ENCODE measurements at regions not wholly inside any gene's neighbourhood (a gene's known extent, or its start where the extent isn't known, plus 50 kb on each side); places are given as distances from the start of the nearest gene placed in this dataset.

DNA sequence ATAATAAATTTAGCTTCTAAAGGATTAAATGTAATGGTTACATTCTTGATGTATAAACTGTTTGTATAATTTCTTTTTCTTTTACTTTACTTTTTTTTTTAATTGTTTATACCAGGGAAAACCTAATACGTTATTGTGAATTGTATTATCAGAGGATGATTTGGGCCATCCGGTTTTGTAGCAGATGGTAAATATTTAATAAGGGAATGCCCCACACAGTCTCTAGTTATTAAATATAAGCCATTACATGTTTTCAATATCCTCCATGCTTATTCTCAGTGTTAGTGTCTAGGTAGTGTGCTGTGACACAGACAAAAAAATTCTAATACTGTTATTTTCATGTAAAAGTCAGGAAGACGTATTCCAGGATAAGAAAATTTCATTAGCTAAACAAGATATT lies 553.9 kb downstream of the ZNF804A start:
- Histone ChIP-seq H3K27me3 (ENCODE audit: insufficient read depth, low read length) (no peaks in the 10 kb centered on the region), H3K4me1 (ENCODE audit: insufficient read depth, low read length) (no peaks in the 10 kb centered on the region), H3K27ac (ENCODE audit: low read length) (no peak overlapping the region), H3K9ac (ENCODE audit: low read depth, low read length) (no peak overlapping the region), H3K36me3 (ENCODE audit: insufficient read depth, low read depth, low read length) (no peaks in the 10 kb centered on the region), H3K9me3 (ENCODE audit: insufficient read depth, low read depth, low read length) (no peaks in the 10 kb centered on the region; the same call in 1 of the 2 replicates), H3K4me3 (ENCODE audit: low read length) (no peak overlapping the region)

- H3K27me3 ChIP-seq (ENCODE audit: insufficient read depth, low read length) = no peaks in the 10 kb centered on the region
- H3K9ac ChIP-seq (ENCODE audit: low read depth, low read length) = no peak overlapping the region
- no peak overlapping the region for H3K27ac ChIP-seq (ENCODE audit: low read length)
- no peak overlapping the region for H3K4me3 ChIP-seq (ENCODE audit: low read length)
- no peaks in the 10 kb centered on the region for H3K4me1 ChIP-seq (ENCODE audit: insufficient read depth, low read length)
- H3K36me3 ChIP-seq (ENCODE audit: insufficient read depth, low read depth, low read length) = no peaks in the 10 kb centered on the region
- no peaks in the 10 kb centered on the region for H3K9me3 ChIP-seq (ENCODE audit: insufficient read depth, low read depth, low read length)
Measured at GRCh38 chr2:185161701-185162100, 563.4 kb downstream of the ZNF804A start.

GRCh38 chr2:185174353-185174752 lies 564.3 kb upstream of the FSIP2 start:
- H3K27me3 ChIP-seq (ENCODE audit: insufficient read depth, low read length) = no peaks in the 10 kb centered on the region
- no peak overlapping the region for H3K27ac ChIP-seq (ENCODE audit: low read length)
- H3K9ac ChIP-seq (ENCODE audit: low read depth, low read length) = no peak overlapping the region
- no peak overlapping the region for H3K4me3 ChIP-seq (ENCODE audit: low read length)
- H3K4me1 ChIP-seq (ENCODE audit: insufficient read depth, low read length) = no peaks in the 10 kb centered on the region
- no peaks in the 10 kb centered on the region for H3K9me3 ChIP-seq (ENCODE audit: insufficient read depth, low read depth, low read length)
- H3K36me3 ChIP-seq (ENCODE audit: insufficient read depth, low read depth, low read length) = no peaks in the 10 kb centered on the region

DNA sequence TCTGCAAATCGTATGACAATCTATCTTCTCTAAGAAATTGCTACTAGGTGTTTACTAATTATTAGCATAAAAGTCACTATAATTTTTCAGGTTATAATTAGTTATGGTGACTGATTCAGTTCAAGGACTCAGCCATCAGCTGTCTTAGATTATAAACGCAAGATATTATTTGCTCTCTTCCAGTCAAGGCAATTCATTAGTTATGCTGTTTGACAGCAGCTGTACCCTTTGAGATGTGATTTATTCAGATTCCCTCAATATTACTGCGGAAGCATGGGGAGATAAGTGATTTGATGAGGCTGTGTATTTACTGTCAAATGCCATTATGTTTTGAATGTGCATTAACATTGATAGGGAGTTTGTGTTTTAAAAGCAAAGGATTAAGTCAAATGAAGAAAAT lies 558.9 kb upstream of the FSIP2 start:
- Histone ChIP-seq H3K36me3 (ENCODE audit: insufficient read depth, low read depth, low read length) (no peaks in the 10 kb centered on the region), H3K27me3 (ENCODE audit: insufficient read depth, low read length) (no peaks in the 10 kb centered on the region), H3K4me1 (ENCODE audit: insufficient read depth, low read length) (no peaks in the 10 kb centered on the region), H3K9me3 (ENCODE audit: insufficient read depth, low read depth, low read length) (no peaks in the 10 kb centered on the region), H3K27ac (ENCODE audit: low read length) (no peak overlapping the region), H3K4me3 (ENCODE audit: low read length) (no peak overlapping the region), H3K9ac (ENCODE audit: low read depth, low read length) (no peak overlapping the region)

DNA sequence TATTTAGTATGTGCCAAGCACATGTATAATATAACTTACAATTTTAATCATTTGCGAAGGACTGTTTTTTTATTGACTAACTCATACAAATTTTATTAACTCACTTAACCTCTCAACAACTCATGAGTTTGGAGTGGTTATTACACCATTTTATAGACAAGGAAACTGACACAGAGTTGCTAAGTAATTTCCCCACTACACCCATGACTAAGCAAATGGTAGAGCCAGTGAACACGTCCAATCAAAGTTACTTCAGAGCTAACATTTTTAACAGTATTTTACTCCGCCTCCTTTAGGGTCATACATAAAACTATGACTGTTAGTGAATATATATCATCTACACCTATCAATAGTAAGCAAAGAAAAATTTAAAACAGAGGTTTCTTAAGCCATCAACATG lies 556.7 kb upstream of the FSIP2 start:
- no peak overlapping the region for H3K27ac ChIP-seq (ENCODE audit: low read length)
- H3K9me3 ChIP-seq (ENCODE audit: insufficient read depth, low read depth, low read length) = no peaks in the 10 kb centered on the region
- no peaks in the 10 kb centered on the region for H3K4me1 ChIP-seq (ENCODE audit: insufficient read depth, low read length)
- H3K36me3 ChIP-seq (ENCODE audit: insufficient read depth, low read depth, low read length) = no peaks in the 10 kb centered on the region
- no peaks in the 10 kb centered on the region for H3K27me3 ChIP-seq (ENCODE audit: insufficient read depth, low read length)
- no peak overlapping the region for H3K9ac ChIP-seq (ENCODE audit: low read depth, low read length)
- H3K4me3 ChIP-seq (ENCODE audit: low read length) = no peak overlapping the region

DNA sequence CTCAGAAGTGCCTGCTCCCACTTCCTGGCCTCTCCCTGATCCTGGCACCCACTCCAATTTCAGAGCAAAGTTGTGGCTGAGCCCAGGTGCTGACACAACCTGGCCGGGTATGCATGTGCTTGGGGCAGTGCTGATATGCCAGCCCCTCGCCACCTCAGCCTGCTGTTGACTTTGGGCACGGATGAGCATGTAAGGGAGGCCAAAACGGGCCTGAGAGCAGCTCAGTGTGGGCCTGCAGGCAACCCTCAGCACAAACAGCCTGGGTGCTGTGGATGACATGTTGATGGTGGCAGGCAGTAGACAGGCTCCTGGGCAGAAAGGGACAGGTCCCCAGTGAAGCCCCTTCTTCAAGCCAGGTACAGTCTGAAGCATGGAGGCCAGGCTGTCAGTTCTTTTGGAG lies 553.6 kb upstream of the FSIP2 start:
- no peak overlapping the region for H3K9ac ChIP-seq (ENCODE audit: low read depth, low read length)
- H3K36me3 ChIP-seq (ENCODE audit: insufficient read depth, low read depth, low read length) = no peaks in the 10 kb centered on the region
- H3K27me3 ChIP-seq (ENCODE audit: insufficient read depth, low read length) = no peaks in the 10 kb centered on the region
- no peak overlapping the region for H3K27ac ChIP-seq (ENCODE audit: low read length)
- no peak overlapping the region for H3K4me3 ChIP-seq (ENCODE audit: low read length)
- H3K9me3 ChIP-seq (ENCODE audit: insufficient read depth, low read depth, low read length) = no peaks in the 10 kb centered on the region
- no peaks in the 10 kb centered on the region for H3K4me1 ChIP-seq (ENCODE audit: insufficient read depth, low read length)

GRCh38 chr2:185187421-185187820 lies 551.2 kb upstream of the FSIP2 start:
- Histone ChIP-seq H3K9ac (ENCODE audit: low read depth, low read length) (no peak overlapping the region), H3K9me3 (ENCODE audit: insufficient read depth, low read depth, low read length) (no peaks in the 10 kb centered on the region; the same call in 1 of the 2 replicates), H3K36me3 (ENCODE audit: insufficient read depth, low read depth, low read length) (no peaks in the 10 kb centered on the region), H3K4me3 (ENCODE audit: low read length) (no peak overlapping the region), H3K27ac (ENCODE audit: low read length) (no peak overlapping the region), H3K4me1 (ENCODE audit: insufficient read depth, low read length) (no peaks in the 10 kb centered on the region), H3K27me3 (ENCODE audit: insufficient read depth, low read length) (no peaks in the 10 kb centered on the region)

DNA sequence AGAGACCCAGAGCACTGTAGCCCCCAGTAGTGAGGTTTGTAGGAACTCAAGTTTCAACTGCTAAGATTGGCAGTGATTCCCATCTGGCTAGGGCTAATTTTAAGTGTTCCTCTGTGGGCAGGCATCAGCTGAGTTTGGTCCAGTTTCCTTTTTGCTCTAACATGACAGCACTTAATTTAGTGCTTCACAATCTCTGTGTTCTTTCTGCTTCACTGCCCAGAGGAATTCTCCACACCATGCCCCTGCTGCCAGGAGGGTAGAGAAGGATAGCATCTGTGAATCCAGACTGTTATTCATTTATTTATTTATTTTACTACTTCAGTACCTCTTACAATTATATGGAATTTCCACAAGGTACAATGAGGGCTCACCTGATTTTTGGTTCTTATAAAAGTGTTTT lies 549.9 kb upstream of the FSIP2 start:
- H3K4me3 ChIP-seq (ENCODE audit: low read length) = no peak overlapping the region
- H3K27ac ChIP-seq (ENCODE audit: low read length) = no peak overlapping the region
- no peaks in the 10 kb centered on the region for H3K4me1 ChIP-seq (ENCODE audit: insufficient read depth, low read length)
- H3K27me3 ChIP-seq (ENCODE audit: insufficient read depth, low read length) = no peaks in the 10 kb centered on the region
- no peaks in the 10 kb centered on the region; the same call in 1 of the 2 replicates for H3K9me3 ChIP-seq (ENCODE audit: insufficient read depth, low read depth, low read length)
- H3K36me3 ChIP-seq (ENCODE audit: insufficient read depth, low read depth, low read length) = no peaks in the 10 kb centered on the region
- no peak overlapping the region for H3K9ac ChIP-seq (ENCODE audit: low read depth, low read length)

GRCh38 chr2:185201063-185201462 lies 537.5 kb upstream of the FSIP2 start:
- no peak overlapping the region for H3K27ac ChIP-seq (ENCODE audit: low read length)
- no peaks in the 10 kb centered on the region for H3K36me3 ChIP-seq (ENCODE audit: insufficient read depth, low read depth, low read length)
- no peaks in the 10 kb centered on the region for H3K4me1 ChIP-seq (ENCODE audit: insufficient read depth, low read length)

GRCh38 chr2:185202381-185202780 lies 536.2 kb upstream of the FSIP2 start:
- Histone ChIP-seq H3K36me3 (ENCODE audit: insufficient read depth, low read depth, low read length) (no peaks in the 10 kb centered on the region), H3K4me1 (ENCODE audit: insufficient read depth, low read length) (no peaks in the 10 kb centered on the region), H3K9me3 (ENCODE audit: insufficient read depth, low read depth, low read length) (no peaks in the 10 kb centered on the region), H3K4me3 (ENCODE audit: low read length) (no peak overlapping the region), H3K27ac (ENCODE audit: low read length) (no peak overlapping the region), H3K27me3 (ENCODE audit: insufficient read depth, low read length) (no peaks in the 10 kb centered on the region), H3K9ac (ENCODE audit: low read depth, low read length) (no peak overlapping the region)

More at GRCh38 chr2:185201063-185201462, 537.5 kb upstream of the FSIP2 start:
- Histone ChIP-seq H3K9me3 (ENCODE audit: insufficient read depth, low read depth, low read length) (no peaks in the 10 kb centered on the region), H3K27me3 (ENCODE audit: insufficient read depth, low read length) (no peaks in the 10 kb centered on the region), H3K4me3 (ENCODE audit: low read length) (no peak overlapping the region), H3K9ac (ENCODE audit: low read depth, low read length) (no peak overlapping the region)

GRCh38 chr2:185202945-185203528 lies 535.6 kb upstream of the FSIP2 start:
- H3K36me3 ChIP-seq (ENCODE audit: insufficient read depth, low read depth, low read length) = no peaks in the 10 kb centered on the region
- H3K9me3 ChIP-seq (ENCODE audit: insufficient read depth, low read depth, low read length) = no peaks in the 10 kb centered on the region
- no peak overlapping the region for H3K9ac ChIP-seq (ENCODE audit: low read depth, low read length)
- H3K4me1 ChIP-seq (ENCODE audit: insufficient read depth, low read length) = no peaks in the 10 kb centered on the region
- H3K27me3 ChIP-seq (ENCODE audit: insufficient read depth, low read length) = no peaks in the 10 kb centered on the region
- H3K27ac ChIP-seq (ENCODE audit: low read length) = no peak overlapping the region
- H3K4me3 ChIP-seq (ENCODE audit: low read length) = no peak overlapping the region

GRCh38 chr2:185208261-185208660 lies 530.3 kb upstream of the FSIP2 start:
- Histone ChIP-seq H3K4me3 (ENCODE audit: low read length) (no peak overlapping the region), H3K9ac (ENCODE audit: low read depth, low read length) (no peak overlapping the region), H3K36me3 (ENCODE audit: insufficient read depth, low read depth, low read length) (no peaks in the 10 kb centered on the region), H3K27me3 (ENCODE audit: insufficient read depth, low read length) (no peaks in the 10 kb centered on the region), H3K27ac (ENCODE audit: low read length) (no peak overlapping the region), H3K9me3 (ENCODE audit: insufficient read depth, low read depth, low read length) (no peaks in the 10 kb centered on the region), H3K4me1 (ENCODE audit: insufficient read depth, low read length) (no peaks in the 10 kb centered on the region)

Measured in iPS-20b (cell line).